Large intestine (tissue), 3 donors: ENCODE measurements at regions not wholly inside any gene's neighbourhood (a gene's known extent, or its start where the extent isn't known, plus 50 kb on each side); places are given as distances from the start of the nearest gene placed in this dataset.

Source experiments
- DNase-seq, 2 donors: peaks; one replicate each; pipeline versions ENCODE4 v3.0.0 to v3.0.0-alpha.2; 2013
- H3K27ac ChIP-seq: one replicate; pipeline ENCODE4 v1.5.1; 2013; ENCODE audit warnings: low read length
- H3K27me3 ChIP-seq: 2 replicates; pipeline ENCODE4 v1.6.1; 2013; ENCODE audit warnings: low read length; ENCODE audit not compliant: control insufficient read depth, insufficient read depth
- H3K36me3 ChIP-seq: 2 replicates; pipeline ENCODE4 v1.6.1; 2013; ENCODE audit warnings: low read length; ENCODE audit not compliant: control insufficient read depth, insufficient read depth
- H3K4me1 ChIP-seq: one replicate; pipeline ENCODE4 v1.6.1; 2013; ENCODE audit warnings: low read length; ENCODE audit not compliant: control insufficient read depth, insufficient read depth
- H3K4me3 ChIP-seq: one replicate; pipeline ENCODE4 v1.5.1; 2013; ENCODE audit warnings: low read length
- H3K9me3 ChIP-seq: one replicate; pipeline ENCODE4 v1.6.1; 2013; ENCODE audit warnings: mild to moderate bottlenecking, low read depth, low read length, moderate library complexity; ENCODE audit not compliant: control insufficient read depth
- WGBS: methylation state at CpG from one replicate; pipeline ENCODE4 v1.1.5; 2013; ENCODE audit warnings: low lambda C conversion rate; ENCODE audit not compliant: insufficient coverage; 5-methylcytosine and 5-hydroxymethylcytosine counted together

- no peak overlapping the region for H3K4me3 ChIP-seq
- WGBS: 29% methylated on average over 1 of the region's 2 CpGs
- H3K36me3 ChIP-seq: no peaks in the 10 kb centered on the region
- peak; percentile 80 to 87 for DNase-seq
- no peaks in the 10 kb centered on the region for H3K9me3 ChIP-seq
- H3K4me1 ChIP-seq: peaks cover 5% of the 10 kb centered on the region
- H3K27ac ChIP-seq: no peak overlapping the region
- no peaks in the 10 kb centered on the region for H3K27me3 ChIP-seq
Observed at GRCh38 chr2:234269769-234270204, 219.3 kb downstream of the SPP2 start.

- no peak overlapping the region for H3K27ac ChIP-seq
- WGBS: no CpG with 5 or more reads among the region's 1 CpG
- DNase-seq: no peak
Observed at GRCh38 chr2:234267534-234267933, 217.0 kb downstream of the SPP2 start.

GRCh38 chr2:234266952-234267351 is 216.4 kb downstream of the SPP2 start:
- DNase-seq: no peak
- no peaks in the 10 kb centered on the region for H3K9me3 ChIP-seq
- H3K4me3 ChIP-seq: no peak overlapping the region
- no peaks in the 10 kb centered on the region for H3K36me3 ChIP-seq
- H3K27me3 ChIP-seq: no peaks in the 10 kb centered on the region
- H3K27ac ChIP-seq: no peak overlapping the region
- WGBS: no CpG with 5 or more reads among the region's 1 CpG
- H3K4me1 ChIP-seq: peaks cover 5% of the 10 kb centered on the region

More at GRCh38 chr2:234267534-234267933, 217.0 kb downstream of the SPP2 start:
- Histone ChIP-seq H3K27me3 (no peaks in the 10 kb centered on the region), H3K36me3 (no peaks in the 10 kb centered on the region), H3K4me3 (no peak overlapping the region), H3K9me3 (no peaks in the 10 kb centered on the region), H3K4me1 (peaks cover 5% of the 10 kb centered on the region)

GRCh38 chr2:234265206-234265605 is 214.7 kb downstream of the SPP2 start:
- Histone ChIP-seq H3K4me1 (peaks cover 3% of the 10 kb centered on the region), H3K27me3 (no peaks in the 10 kb centered on the region), H3K9me3 (no peaks in the 10 kb centered on the region), H3K4me3 (no peak overlapping the region), H3K36me3 (no peaks in the 10 kb centered on the region), H3K27ac (no peak overlapping the region)
- DNase-seq: no peak
- 100% methylated on average over 1 of the region's 2 CpGs for WGBS

- 100% methylated on average over 1 of the region's 2 CpGs for WGBS
- Histone ChIP-seq H3K9me3 (no peaks in the 10 kb centered on the region), H3K36me3 (no peaks in the 10 kb centered on the region), H3K4me1 (peaks cover 5% of the 10 kb centered on the region), H3K27ac (no peak overlapping the region), H3K4me3 (no peak overlapping the region), H3K27me3 (no peaks in the 10 kb centered on the region)
- DNase-seq: no peak
Observed at GRCh38 chr2:234261736-234262135, 211.2 kb downstream of the SPP2 start.

GRCh38 chr2:234259440-234259839 is 208.9 kb downstream of the SPP2 start:
- no peaks in the 10 kb centered on the region for H3K9me3 ChIP-seq
- no peak overlapping the region for H3K4me3 ChIP-seq
- no peak overlapping the region for H3K27ac ChIP-seq
- H3K4me1 ChIP-seq: peaks cover 5% of the 10 kb centered on the region
- 80% methylated on average over 1 of the region's 2 CpGs for WGBS
- H3K36me3 ChIP-seq: no peaks in the 10 kb centered on the region
- H3K27me3 ChIP-seq: no peaks in the 10 kb centered on the region
- DNase-seq: no peak

- peaks cover 5% of the 10 kb centered on the region for H3K4me1 ChIP-seq
- no peaks in the 10 kb centered on the region for H3K27me3 ChIP-seq
- DNase-seq: no peak
- H3K27ac ChIP-seq: no peak overlapping the region
- no peaks in the 10 kb centered on the region for H3K36me3 ChIP-seq
- WGBS: 100% methylated on average over 2 of the region's 5 CpGs
- H3K4me3 ChIP-seq: no peak overlapping the region
- H3K9me3 ChIP-seq: no peaks in the 10 kb centered on the region
Observed at GRCh38 chr2:234258562-234259141, 208.2 kb downstream of the SPP2 start.

GRCh38 chr2:234257859-234258561 is 207.5 kb downstream of the SPP2 start:
- Histone ChIP-seq H3K4me1 (peaks cover 5% of the 10 kb centered on the region), H3K4me3 (no peak overlapping the region), H3K36me3 (no peaks in the 10 kb centered on the region), H3K27ac (no peak overlapping the region), H3K9me3 (no peaks in the 10 kb centered on the region), H3K27me3 (no peaks in the 10 kb centered on the region)
- peak; percentile 80 to 82 for DNase-seq
- no CpG with 5 or more reads among the region's 10 CpGs for WGBS

- no peak for DNase-seq
- H3K4me1 ChIP-seq: peaks cover 12% of the 10 kb centered on the region
- H3K9me3 ChIP-seq: no peaks in the 10 kb centered on the region
- H3K27me3 ChIP-seq: no peaks in the 10 kb centered on the region
- H3K36me3 ChIP-seq: no peaks in the 10 kb centered on the region
- no CpG with 5 or more reads among the region's 3 CpGs for WGBS
- H3K27ac ChIP-seq: no peak overlapping the region
- H3K4me3 ChIP-seq: no peak overlapping the region
Observed at GRCh38 chr2:234256516-234256915, 206.0 kb downstream of the SPP2 start.

GRCh38 chr2:234254783-234255521 is 204.4 kb downstream of the SPP2 start:
- H3K9me3 ChIP-seq: no peaks in the 10 kb centered on the region
- WGBS: 80% methylated on average over 1 of the region's 5 CpGs
- no peak overlapping the region for H3K4me3 ChIP-seq
- no peaks in the 10 kb centered on the region for H3K36me3 ChIP-seq
- no peaks in the 10 kb centered on the region for H3K27me3 ChIP-seq
- DNase-seq: peak in 1 of 2 donors; percentile 6
- peaks cover 15% of the 10 kb centered on the region for H3K4me1 ChIP-seq
- H3K27ac ChIP-seq: no peak overlapping the region
